ENCODE measurements at regions not wholly inside any gene's neighbourhood (a gene's known extent, or its start where the extent isn't known, plus 50 kb on each side); places are given as distances from the start of the nearest gene placed in this dataset.
A peak's percentile ranks its signal among the peaks of the same experiment; 100 is the strongest.
"Not testable (repeated sequence)": the region's sequence is repeated elsewhere in the genome, so short reads cannot be mapped to it uniquely, and the experiment has no call there.

DNA sequence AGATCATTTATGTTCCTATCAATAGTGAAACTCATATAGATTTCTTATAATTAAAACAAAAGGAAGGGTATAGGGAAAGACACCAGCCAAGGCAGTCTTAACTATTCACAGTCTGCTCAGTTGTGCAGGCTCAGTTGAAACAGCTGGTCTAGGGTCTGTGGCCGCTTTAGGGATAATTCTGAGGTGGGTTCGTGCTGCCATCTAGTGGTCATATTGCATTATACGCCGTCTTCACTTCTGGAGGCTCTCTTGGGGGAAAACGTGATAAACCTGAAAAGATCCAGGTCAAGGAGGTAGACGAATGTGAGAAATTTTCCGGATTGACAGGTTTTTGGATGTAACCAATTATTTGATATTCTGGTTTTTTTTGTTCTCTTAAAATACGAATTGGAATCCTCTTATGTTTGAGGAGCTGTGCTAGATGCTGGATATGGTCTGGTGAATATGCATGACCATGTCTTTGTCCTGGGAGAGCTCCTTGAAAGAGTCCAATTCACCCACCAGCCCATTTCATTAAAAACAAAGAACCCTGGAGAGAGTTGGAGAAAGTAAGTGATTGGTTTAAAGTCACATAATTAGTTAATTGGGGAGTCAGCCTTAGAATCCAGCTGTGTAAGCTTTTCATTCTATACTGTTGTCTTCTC, 492.4 kb downstream of the PLCL1 start:
- Mint-ChIP-seq H3K27me3 (ENCODE audit: low read depth) (peaks cover 7% of the 10 kb centered on the region), H3K27ac (no peak overlapping the region), H3K4me1 (ENCODE audit: low read depth) (no peaks in the 10 kb centered on the region), H3K4me3 (no peak overlapping the region), H3K9me3 (no peaks in the 10 kb centered on the region), H3K36me3 (ENCODE audit: low read depth) (no peaks in the 10 kb centered on the region)
- intact Hi-C loops (cut with micrococcal nuclease) = loop anchor here (1.0 to 10.0 kb wide), 6 partner anchors 169 to 589 kb away; no protein-coding TSS in a partner anchor
- peak; percentile 73 for DNase-seq
- CTCF ChIA-PET = interaction anchor here (0.6 to 5.5 kb wide), 38 partner anchors 11 to 1108 kb away, joined by 3 to 34 read pairs (median 4); partner anchors contain the start of gene PLCL1

DNA sequence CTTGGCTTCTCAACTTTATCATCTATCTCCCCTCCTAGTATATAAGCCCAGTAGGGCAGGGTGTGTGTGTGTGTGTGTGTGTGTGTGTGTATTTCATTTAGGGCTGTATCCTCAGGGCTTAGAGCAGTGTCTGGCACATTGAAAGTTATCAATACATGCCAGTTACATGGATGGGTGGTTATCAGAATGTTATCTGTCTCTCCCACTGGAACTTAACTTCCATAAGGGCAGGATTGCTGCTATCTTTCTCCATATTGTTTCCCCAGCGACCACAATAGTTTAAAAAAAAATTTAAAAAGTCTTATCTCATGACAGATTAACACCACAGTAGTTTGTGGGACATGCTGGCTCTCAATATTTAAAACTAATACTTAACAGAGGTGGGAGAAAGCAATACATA, 488.9 kb downstream of the PLCL1 start:
- CTCF ChIA-PET = interaction anchor here (0.7 kb wide), 1 partner anchor 407 kb away, joined by 3 read pairs; no protein-coding TSS in a partner anchor
- no peak overlapping the region for H3K4me3 Mint-ChIP-seq
- no peaks in the 10 kb centered on the region for H3K9me3 Mint-ChIP-seq
- H3K27ac Mint-ChIP-seq = no peak overlapping the region
- no peaks in the 10 kb centered on the region for H3K4me1 Mint-ChIP-seq (ENCODE audit: low read depth)
- H3K27me3 Mint-ChIP-seq (ENCODE audit: low read depth) = peaks cover 7% of the 10 kb centered on the region
- intact Hi-C loops (cut with micrococcal nuclease) = loop anchor here (10.0 kb wide), 2 partner anchors 238 to 288 kb away; no protein-coding TSS in a partner anchor
- DNase-seq = no peak
- no peaks in the 10 kb centered on the region for H3K36me3 Mint-ChIP-seq (ENCODE audit: low read depth)

DNA sequence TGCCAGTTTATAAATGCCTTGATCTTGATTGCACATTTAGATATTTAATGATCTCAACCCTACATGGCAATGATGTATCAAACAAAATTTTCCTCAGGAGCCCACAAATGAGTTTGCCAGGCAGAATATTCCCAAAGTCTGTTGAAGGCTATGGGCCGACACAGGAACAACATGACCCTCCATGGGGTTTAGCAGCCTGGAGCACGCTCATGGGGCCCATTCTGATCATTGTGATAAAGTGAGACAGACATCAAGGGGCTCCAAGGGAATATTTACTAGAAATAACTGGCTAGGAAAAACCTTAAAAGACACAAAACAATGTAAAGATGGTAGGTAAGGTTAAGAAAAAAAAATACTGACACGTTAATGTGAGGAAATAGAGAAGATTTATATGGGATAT, 485.4 kb downstream of the PLCL1 start:
- Mint-ChIP-seq H3K27me3 (ENCODE audit: low read depth) (peaks cover 5% of the 10 kb centered on the region), H3K4me1 (ENCODE audit: low read depth) (no peaks in the 10 kb centered on the region), H3K27ac (no peak overlapping the region), H3K4me3 (no peak overlapping the region), H3K36me3 (ENCODE audit: low read depth) (no peaks in the 10 kb centered on the region), H3K9me3 (no peaks in the 10 kb centered on the region)
- no peak for DNase-seq
- intact Hi-C loops (cut with micrococcal nuclease) = loop anchor here (10.0 kb wide), 2 partner anchors 235 to 285 kb away; no protein-coding TSS in a partner anchor
- CTCF ChIA-PET = interaction anchor here (0.6 to 0.7 kb wide), 2 partner anchors 29 to 442 kb away, joined by 3 read pairs; no protein-coding TSS in a partner anchor

DNA sequence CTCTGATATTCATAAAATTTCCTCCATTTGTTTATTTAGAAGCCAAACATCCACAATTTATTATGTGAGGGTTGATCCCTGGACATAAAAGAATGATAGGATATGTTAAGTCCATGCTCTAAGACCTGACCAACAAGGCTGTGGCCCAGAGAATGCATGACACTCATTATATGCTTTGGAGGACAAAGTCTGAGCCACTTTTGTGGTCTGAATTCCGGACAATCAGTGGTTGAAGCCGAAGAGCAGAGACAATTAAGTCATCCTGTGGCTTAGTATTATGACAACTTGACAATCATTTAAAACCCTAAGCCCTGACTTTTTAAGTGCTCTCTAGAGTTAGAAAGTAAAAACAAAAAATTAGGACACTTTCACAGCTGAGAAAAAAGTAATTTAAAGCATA, 483.3 kb downstream of the PLCL1 start:
- H3K4me3 Mint-ChIP-seq = no peak overlapping the region
- no peak for DNase-seq
- H3K27ac Mint-ChIP-seq = no peak overlapping the region
- intact Hi-C loops (cut with micrococcal nuclease) = loop anchor here (1.0 kb wide), 1 partner anchor 16 kb away; no protein-coding TSS in a partner anchor
- no peaks in the 10 kb centered on the region for H3K4me1 Mint-ChIP-seq (ENCODE audit: low read depth)
- no peaks in the 10 kb centered on the region for H3K36me3 Mint-ChIP-seq (ENCODE audit: low read depth)
- H3K9me3 Mint-ChIP-seq = no peaks in the 10 kb centered on the region
- H3K27me3 Mint-ChIP-seq (ENCODE audit: low read depth) = peaks cover 12% of the 10 kb centered on the region
- CTCF ChIA-PET = no interaction called here

DNA sequence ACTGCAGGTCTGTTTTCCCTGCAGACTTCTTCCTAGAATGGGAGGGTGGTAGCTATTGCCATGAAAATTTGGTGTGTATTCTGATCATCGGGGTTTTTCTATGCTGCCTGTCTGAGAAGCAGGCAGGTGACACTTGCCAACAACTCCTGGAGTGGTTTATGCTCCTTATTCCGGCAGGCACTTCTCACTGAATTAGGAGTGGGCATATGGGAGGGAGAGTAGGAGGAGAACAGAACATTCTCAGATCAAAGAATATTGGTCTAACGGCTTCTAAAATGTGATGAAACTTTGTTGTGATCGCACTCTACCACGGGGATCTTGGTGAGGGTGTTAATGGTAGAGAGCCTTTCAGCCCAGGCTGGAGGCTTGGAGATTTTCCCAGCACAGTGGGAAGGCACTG, 480.8 kb downstream of the PLCL1 start:
- peaks cover 16% of the 10 kb centered on the region for H3K27me3 Mint-ChIP-seq (ENCODE audit: low read depth)
- H3K36me3 Mint-ChIP-seq (ENCODE audit: low read depth) = no peaks in the 10 kb centered on the region
- no peaks in the 10 kb centered on the region for H3K4me1 Mint-ChIP-seq (ENCODE audit: low read depth)
- intact Hi-C loops (cut with micrococcal nuclease) = no loop called here
- CTCF ChIA-PET = interaction anchor here (1.3 kb wide), 1 partner anchor 9 kb away, joined by 3 read pairs; no protein-coding TSS in a partner anchor
- H3K4me3 Mint-ChIP-seq = no peak overlapping the region
- H3K27ac Mint-ChIP-seq = no peak overlapping the region
- DNase-seq = no peak
- no peaks in the 10 kb centered on the region for H3K9me3 Mint-ChIP-seq

DNA sequence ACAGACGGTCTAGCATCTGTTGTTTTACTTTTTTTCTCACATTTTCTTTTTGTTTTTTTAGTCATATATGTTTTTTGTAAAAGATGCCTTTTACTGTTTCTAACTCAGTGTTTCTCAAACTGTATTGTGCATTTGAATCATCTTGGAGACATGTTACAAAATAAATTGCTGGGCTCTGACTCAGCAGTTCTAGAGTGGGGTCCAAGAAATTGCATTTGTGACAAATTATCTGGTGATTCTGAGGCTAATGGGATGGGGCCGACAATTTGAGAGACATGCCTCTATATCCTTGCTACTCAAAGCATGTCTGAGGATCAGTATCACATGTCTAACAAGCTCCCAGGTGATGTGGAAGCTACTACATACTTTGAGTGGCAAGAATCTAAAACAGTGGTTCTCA, 478.8 kb downstream of the PLCL1 start:
- Mint-ChIP-seq H3K36me3 (ENCODE audit: low read depth) (no peaks in the 10 kb centered on the region), H3K4me3 (no peak overlapping the region), H3K27ac (no peak overlapping the region), H3K27me3 (ENCODE audit: low read depth) (peaks cover 20% of the 10 kb centered on the region), H3K4me1 (ENCODE audit: low read depth) (no peaks in the 10 kb centered on the region), H3K9me3 (no peaks in the 10 kb centered on the region)
- CTCF ChIA-PET = no interaction called here
- intact Hi-C loops (cut with micrococcal nuclease) = no loop called here
- no peak for DNase-seq

DNA sequence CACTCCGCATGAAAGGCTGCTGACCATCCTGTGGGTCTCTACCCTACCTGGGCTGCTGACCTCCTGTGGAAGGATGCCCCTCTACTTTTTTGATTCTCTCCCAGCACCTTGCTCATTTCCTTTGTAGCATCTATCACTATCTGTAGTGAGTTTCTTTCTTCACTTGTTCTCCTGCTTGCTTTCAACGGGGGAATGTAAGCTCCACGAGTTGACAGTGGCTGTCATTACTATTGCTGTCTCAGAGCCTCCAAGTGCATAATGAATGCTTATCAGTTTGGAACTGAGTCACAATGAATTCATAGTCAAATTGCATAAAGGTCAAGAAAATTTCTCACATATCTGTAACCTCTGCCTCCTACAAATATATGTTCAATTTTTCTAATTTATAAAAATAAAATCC, 477.7 kb downstream of the PLCL1 start:
- no peak for DNase-seq
- Mint-ChIP-seq H3K4me1 (ENCODE audit: low read depth) (no peaks in the 10 kb centered on the region), H3K36me3 (ENCODE audit: low read depth) (no peaks in the 10 kb centered on the region), H3K27me3 (ENCODE audit: low read depth) (peaks cover 20% of the 10 kb centered on the region), H3K4me3 (no peak overlapping the region), H3K9me3 (no peaks in the 10 kb centered on the region), H3K27ac (no peak overlapping the region)
- intact Hi-C loops (cut with micrococcal nuclease) = no loop called here
- CTCF ChIA-PET = no interaction called here

DNA sequence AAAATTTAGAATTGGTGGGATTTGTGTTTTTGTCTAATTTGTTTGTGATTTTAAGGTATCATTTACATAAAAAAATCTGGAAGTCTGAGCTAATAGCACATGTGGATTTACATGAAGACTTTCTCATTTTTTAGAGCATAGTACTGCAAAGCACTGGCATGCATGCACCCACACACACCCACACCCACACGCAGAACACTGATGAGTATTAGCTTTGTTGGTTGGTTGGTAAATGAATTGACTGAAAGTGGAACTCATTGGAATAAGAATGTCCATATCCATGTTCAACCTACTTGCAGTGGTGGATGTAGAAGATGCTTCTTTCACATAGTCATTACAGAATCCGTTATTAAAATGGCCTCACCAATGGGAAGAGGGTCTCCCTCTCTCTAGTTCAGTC, 475.8 kb downstream of the PLCL1 start:
- Mint-ChIP-seq H3K36me3 (ENCODE audit: low read depth) (no peaks in the 10 kb centered on the region), H3K4me3 (no peak overlapping the region), H3K9me3 (no peaks in the 10 kb centered on the region), H3K4me1 (ENCODE audit: low read depth) (no peaks in the 10 kb centered on the region), H3K27ac (no peak overlapping the region), H3K27me3 (ENCODE audit: low read depth) (peaks cover 17% of the 10 kb centered on the region)
- CTCF ChIA-PET = interaction anchor here (0.7 kb wide), 1 partner anchor 1400 kb away, joined by 3 read pairs; no protein-coding TSS in a partner anchor
- intact Hi-C loops (cut with micrococcal nuclease) = no loop called here
- DNase-seq = no peak

DNA sequence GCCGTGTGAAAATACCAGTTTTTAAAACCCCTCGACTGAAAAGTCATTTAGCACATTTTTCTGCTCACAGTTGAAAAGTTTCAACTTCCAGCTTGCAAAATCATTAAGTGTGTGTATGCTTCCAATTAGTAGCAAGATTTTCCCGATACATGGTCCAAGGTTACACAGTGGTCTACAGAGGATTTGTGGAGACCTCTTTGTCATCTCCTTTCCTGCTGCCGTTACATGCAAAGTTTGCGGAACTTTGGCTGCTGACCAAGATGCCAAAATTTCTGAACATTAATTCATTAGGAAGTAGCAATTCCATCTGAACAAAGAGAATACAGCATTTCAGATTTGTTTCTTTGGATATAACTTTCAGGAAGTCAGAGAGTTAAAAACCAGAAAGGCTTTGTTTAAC, 474.6 kb downstream of the PLCL1 start:
- H3K27ac Mint-ChIP-seq = no peak overlapping the region
- H3K9me3 Mint-ChIP-seq = no peaks in the 10 kb centered on the region
- intact Hi-C loops (cut with micrococcal nuclease) = no loop called here
- no peak overlapping the region for H3K4me3 Mint-ChIP-seq
- no peaks in the 10 kb centered on the region for H3K36me3 Mint-ChIP-seq (ENCODE audit: low read depth)
- H3K27me3 Mint-ChIP-seq (ENCODE audit: low read depth) = peaks cover 15% of the 10 kb centered on the region
- H3K4me1 Mint-ChIP-seq (ENCODE audit: low read depth) = no peaks in the 10 kb centered on the region
- DNase-seq = no peak
- CTCF ChIA-PET = interaction anchor here (1.0 kb wide), 1 partner anchor 62 kb away, joined by 4 read pairs; no protein-coding TSS in a partner anchor

DNA sequence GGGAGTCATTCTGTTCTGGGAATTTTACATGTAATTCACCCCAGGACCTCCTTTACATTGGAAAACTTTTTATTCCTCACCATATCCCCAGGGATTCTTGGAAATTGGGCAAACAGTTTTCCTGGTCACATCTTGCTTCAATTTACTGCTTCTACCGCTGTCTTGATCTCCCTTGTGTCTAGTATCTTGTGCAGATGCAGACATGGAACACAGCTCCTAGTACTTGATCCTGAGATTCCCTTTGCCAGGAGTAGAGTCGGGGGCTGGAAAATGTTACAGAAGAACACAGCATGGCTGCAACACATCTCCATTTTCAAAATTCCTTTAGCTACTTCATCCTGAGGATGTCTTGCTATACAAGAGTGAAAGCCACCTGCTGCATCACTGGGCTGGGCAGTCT, 472.8 kb downstream of the PLCL1 start:
- CTCF ChIA-PET = interaction anchor here (0.6 kb wide), 1 partner anchor 20 kb away, joined by 3 read pairs; no protein-coding TSS in a partner anchor
- no peak overlapping the region for H3K4me3 Mint-ChIP-seq
- peaks cover 8% of the 10 kb centered on the region for H3K27me3 Mint-ChIP-seq (ENCODE audit: low read depth)
- no peaks in the 10 kb centered on the region for H3K4me1 Mint-ChIP-seq (ENCODE audit: low read depth)
- H3K9me3 Mint-ChIP-seq = no peaks in the 10 kb centered on the region
- no peak overlapping the region for H3K27ac Mint-ChIP-seq
- intact Hi-C loops (cut with micrococcal nuclease) = no loop called here
- no peak for DNase-seq
- H3K36me3 Mint-ChIP-seq (ENCODE audit: low read depth) = no peaks in the 10 kb centered on the region

DNA sequence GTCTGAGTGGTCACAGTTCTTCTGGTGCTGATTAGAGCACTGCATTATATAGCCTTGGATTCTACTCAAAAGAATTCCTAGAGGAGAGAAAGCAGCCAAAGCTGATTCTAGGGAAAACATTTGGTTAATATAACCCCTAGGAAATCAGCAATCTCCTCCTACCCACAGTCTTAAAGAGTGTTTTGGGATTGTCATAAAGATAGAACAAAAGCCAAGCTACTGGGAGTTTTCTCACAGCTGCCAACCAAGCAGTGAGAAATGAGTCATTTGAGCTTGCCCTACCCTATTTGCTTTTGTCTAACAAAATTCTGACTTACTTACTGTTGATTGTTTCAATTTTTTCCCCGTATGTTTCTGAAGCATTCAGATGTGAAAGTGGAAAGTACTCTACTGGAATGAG, 469.3 kb downstream of the PLCL1 start:
- intact Hi-C loops (cut with micrococcal nuclease) = no loop called here
- Mint-ChIP-seq H3K27me3 (ENCODE audit: low read depth) (no peaks in the 10 kb centered on the region), H3K27ac (no peak overlapping the region), H3K4me1 (ENCODE audit: low read depth) (no peaks in the 10 kb centered on the region), H3K9me3 (no peaks in the 10 kb centered on the region), H3K36me3 (ENCODE audit: low read depth) (no peaks in the 10 kb centered on the region), H3K4me3 (no peak overlapping the region)
- CTCF ChIA-PET = interaction anchor here (1.3 kb wide), 1 partner anchor 12 kb away, joined by 4 read pairs; no protein-coding TSS in a partner anchor
- no peak for DNase-seq

DNA sequence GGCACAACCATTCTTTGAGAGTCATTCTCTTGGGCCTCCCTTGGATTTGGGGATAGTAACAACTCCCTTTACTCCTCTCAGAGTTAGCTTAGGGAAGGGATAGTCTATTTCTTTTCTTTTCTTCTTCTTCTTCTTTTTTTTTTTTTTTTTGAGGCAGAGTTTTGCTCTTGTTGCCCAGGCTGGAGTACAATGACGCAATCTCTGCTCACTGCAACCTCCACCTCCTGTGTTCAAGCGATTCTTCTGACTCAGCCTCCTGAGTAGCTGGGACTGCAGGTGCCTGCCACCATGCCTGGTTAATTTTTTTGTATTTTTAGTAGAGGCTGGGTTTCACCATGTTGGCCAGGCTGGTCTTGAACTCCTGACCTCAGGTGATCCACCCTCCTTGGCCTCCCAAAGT, 465.8 kb downstream of the PLCL1 start:
- intact Hi-C loops (cut with micrococcal nuclease); H3K4me1 Mint-ChIP-seq (ENCODE audit: low read depth); H3K36me3 Mint-ChIP-seq (ENCODE audit: low read depth); H3K27me3 Mint-ChIP-seq (ENCODE audit: low read depth); H3K4me3 Mint-ChIP-seq; H3K9me3 Mint-ChIP-seq; DNase-seq; H3K27ac Mint-ChIP-seq; CTCF ChIA-PET: not testable (repeated sequence)

DNA sequence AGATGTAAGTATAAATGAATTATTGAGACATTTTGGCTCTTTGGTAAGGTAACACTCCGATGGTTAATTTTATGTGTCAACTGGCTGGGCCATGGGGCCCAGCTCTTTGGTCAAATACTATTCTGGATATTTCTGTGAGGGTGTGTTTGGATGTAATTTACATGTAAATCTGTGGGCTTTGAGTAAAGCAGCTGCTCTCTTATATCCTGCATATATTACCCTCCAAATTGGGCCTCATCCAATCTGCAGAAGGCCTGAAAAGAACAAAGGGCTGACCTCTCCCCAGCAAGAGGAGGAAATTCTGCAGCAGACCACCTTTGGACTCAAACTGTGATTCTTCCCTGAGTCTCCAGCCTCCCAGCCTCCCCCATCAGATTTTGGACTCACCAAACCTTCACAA, 464.1 kb downstream of the PLCL1 start:
- DNase-seq = no peak
- intact Hi-C loops (cut with micrococcal nuclease) = no loop called here
- no peaks in the 10 kb centered on the region for H3K36me3 Mint-ChIP-seq (ENCODE audit: low read depth)
- H3K9me3 Mint-ChIP-seq = no peaks in the 10 kb centered on the region
- no peak overlapping the region for H3K27ac Mint-ChIP-seq
- H3K27me3 Mint-ChIP-seq (ENCODE audit: low read depth) = peaks cover 7% of the 10 kb centered on the region
- CTCF ChIA-PET = no interaction called here
- no peak overlapping the region for H3K4me3 Mint-ChIP-seq
- no peaks in the 10 kb centered on the region for H3K4me1 Mint-ChIP-seq (ENCODE audit: low read depth)
